Ovary (tissue), 7 donors: ENCODE measurements at regions not wholly inside any gene's neighbourhood (a gene's known extent, or its start where the extent isn't known, plus 50 kb on each side); places are given as distances from the start of the nearest gene placed in this dataset.
"Not testable (repeated sequence)": the region's sequence is repeated elsewhere in the genome, so short reads cannot be mapped to it uniquely, and the experiment has no call there.

Experiments
- DNase-seq, 5 donors: peaks; one replicate each; pipeline ENCODE4 v3.0.0-alpha.2; 2019 to 2020
- H3K27ac ChIP-seq, 2 donors: fragments of 200-600 bp; one replicate each; pipeline versions ENCODE4 v1.5.1 to v1.8.0; 2019 to 2022
- H3K27me3 ChIP-seq: fragments of 200-600 bp; one replicate; pipeline ENCODE4 v1.8.0; 2022
- H3K36me3 ChIP-seq: fragments of 200-600 bp; sonication (generic); one replicate; pipeline ENCODE4 v1.5.1; 2019
- H3K4me1 ChIP-seq: one replicate; pipeline ENCODE4 v1.8.1; 2013; ENCODE audit warnings: mild to moderate bottlenecking, moderate library complexity; ENCODE audit not compliant: insufficient read depth
- H3K4me3 ChIP-seq: fragments of 200-600 bp; sonication (generic); one replicate; pipeline ENCODE4 v1.5.1; 2017
- H3K9me3 ChIP-seq, 2 donors: fragments of 200-600 bp in 1 of 2; sonication (generic) in 1 of 2; one replicate each; pipeline versions ENCODE4 v1.5.1 to v1.8.1; 2013 to 2019; ENCODE audit warnings: mild to moderate bottlenecking in 1 of 2, moderate library complexity in 1 of 2
- CTCF ChIP-seq, 3 donors: fragments of 450-650 bp in 2 of 3; fragments of 200-600 bp in 1 of 3; IDR thresholded peaks; one replicate each; pipeline versions ENCODE4 v1.5.1 to v1.8.0; 2016 to 2022; ENCODE audit warnings: antibody characterized with exemption in 3 of 3, mild to moderate bottlenecking in 1 of 3
- EP300 ChIP-seq: sonication (generic); formaldehyde crosslinking; IDR thresholded peaks from one replicate; pipeline ENCODE4 v1.6.1; 2017; ENCODE audit warnings: antibody characterized with exemption
- POLR2A ChIP-seq: fragments of 450-650 bp; IDR thresholded peaks from one replicate; pipeline ENCODE4 v1.6.1; 2017; ENCODE audit warnings: antibody characterized with exemption, mild to moderate bottlenecking, moderate library complexity
- WGBS, 3 donors: extraction: QIAGEN DNeasy Blood & Tissue Kit in 1 of 3; methylation state at CpG; one replicate each; pipeline versions ENCODE4 v1.1.5 to v1.1.7; 2013 to 2017; 5-methylcytosine and 5-hydroxymethylcytosine counted together
- intact Hi-C, 4 donors: fragments of 100-400 bp; cut with DNase I; formaldehyde crosslinking; loops; one replicate each; pipeline versions ENCODE4 v1.11.0 to v1.15.1; 2022 to 2023
- donor health status: DM: no; HTN: no; CAD: no; lungs with moderate emphysema.
- donor health status: DM: no; HTN: no; CAD: no.
- donor health status: Bipolar disorder and iron deficiency.
- donor health status: DM: no; HTN: no; CAD: no.
- donor health status: DM: yes; HTN: yes; CAD: no.

- TF ChIP-seq POLR2A, result no peak
- no peak for TF ChIP-seq CTCF (IDR thresholded peaks at IDR 0.05)
- TF ChIP-seq EP300, result no peak
- Histone ChIP-seq H3K4me1 (peaks cover 1% of the 10 kb centered on the region), H3K27ac (no peak overlapping the region), H3K36me3 (no peaks in the 10 kb centered on the region), H3K27me3 (no peaks in the 10 kb centered on the region), H3K4me3 (no peak overlapping the region), H3K9me3 (no peaks in the 10 kb centered on the region)
- WGBS, 3 donors, result 47 to 89% (median 86%) methylated on average over 1 of the region's 1 CpG
- DNase-seq, result no peak
- intact Hi-C loops, result no loop called here
Measured at GRCh38 chr15:62517541-62517940, 352.5 kb upstream of the C2CD4B start.

DNA sequence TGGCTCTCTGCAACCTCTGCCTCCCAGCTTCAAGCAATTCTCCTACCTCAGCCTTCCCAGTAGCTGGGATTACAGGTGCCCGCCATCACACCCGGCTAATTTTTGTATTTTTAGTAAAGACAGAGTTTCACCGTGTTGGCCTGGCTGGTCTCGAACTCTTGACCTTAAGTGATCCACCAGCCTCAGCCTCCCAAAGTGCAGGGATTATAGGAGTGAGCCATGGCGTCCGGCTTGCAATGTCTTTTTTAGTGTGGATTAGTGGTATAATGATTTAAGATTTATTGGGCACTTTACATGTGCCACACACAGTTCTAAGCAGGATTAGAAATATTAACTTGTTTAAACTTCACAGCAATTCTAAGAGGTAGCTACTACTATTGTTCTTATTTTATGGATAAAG, 353.6 kb upstream of the C2CD4B start:
- H3K4me1 ChIP-seq, intact Hi-C loops, H3K27me3 ChIP-seq, H3K27ac ChIP-seq, H3K4me3 ChIP-seq, DNase-seq, H3K9me3 ChIP-seq, H3K36me3 ChIP-seq: not testable (repeated sequence)
- WGBS, 3 donors, result 91 to 99% (median 94%) methylated on average over 6 of the region's 6 CpGs

DNA sequence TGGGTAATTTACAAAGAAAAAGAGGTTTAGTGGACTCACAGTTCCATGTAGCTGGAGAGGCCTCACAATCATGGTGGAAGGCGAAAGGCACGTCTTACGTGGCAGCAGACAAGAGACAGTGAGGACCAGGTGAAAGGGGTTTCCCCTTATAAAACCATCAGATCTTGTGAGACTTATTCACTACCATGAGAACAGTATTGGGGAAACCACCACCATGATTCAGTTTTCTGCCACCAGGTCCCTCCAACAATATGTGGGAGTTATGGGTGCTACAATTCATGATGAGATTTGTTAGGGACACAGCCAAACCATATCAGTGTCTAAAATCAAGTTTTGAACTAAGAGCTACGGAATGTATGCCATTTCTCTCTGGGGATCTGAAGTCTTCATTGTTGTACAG, 354.8 kb upstream of the C2CD4B start:
- no peak for TF ChIP-seq EP300
- TF ChIP-seq POLR2A, result no peak
- no peak for TF ChIP-seq CTCF (IDR thresholded peaks at IDR 0.05)
- Histone ChIP-seq H3K36me3 (no peaks in the 10 kb centered on the region), H3K4me3 (no peak overlapping the region), H3K27me3 (no peaks in the 10 kb centered on the region), H3K4me1 (no peaks in the 10 kb centered on the region), H3K27ac (no peak overlapping the region), H3K9me3 (no peaks in the 10 kb centered on the region)
- intact Hi-C loops, result no loop called here
- WGBS, 3 donors, result 71 to 83% (median 74%) methylated on average over 4 of the region's 4 CpGs
- no peak for DNase-seq

DNA sequence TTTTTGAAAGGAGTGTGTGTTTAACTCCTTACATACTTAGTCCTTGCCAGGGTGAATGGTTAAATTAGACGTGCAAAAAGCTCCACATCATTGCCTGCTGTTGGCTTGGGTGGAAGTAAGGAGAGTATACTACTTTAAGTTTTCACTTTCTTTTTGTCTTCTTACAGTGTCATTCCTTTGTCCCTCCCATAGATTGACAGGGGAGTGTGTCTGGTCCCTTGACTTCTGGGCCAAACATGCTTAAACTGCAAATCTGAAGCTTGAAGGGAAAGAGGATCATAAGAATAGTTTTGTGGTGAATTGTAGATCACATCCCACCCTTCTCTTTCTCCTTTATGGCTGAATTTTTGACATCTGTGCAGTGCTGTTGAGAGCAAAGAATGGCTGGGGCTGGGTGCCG, 355.8 kb upstream of the C2CD4B start:
- no peaks in the 10 kb centered on the region for H3K27me3 ChIP-seq
- no peaks in the 10 kb centered on the region for H3K36me3 ChIP-seq
- no peak overlapping the region for H3K27ac ChIP-seq
- no peak for DNase-seq
- intact Hi-C loops, result no loop called here
- H3K4me1 ChIP-seq, result no peaks in the 10 kb centered on the region
- no peak for TF ChIP-seq EP300
- no peak for TF ChIP-seq CTCF (IDR thresholded peaks at IDR 0.05)
- no peak for TF ChIP-seq POLR2A
- 97 to 99% (median 99%) methylated on average over 2 of the region's 2 CpGs for WGBS, 3 donors
- H3K9me3 ChIP-seq, result no peaks in the 10 kb centered on the region
- H3K4me3 ChIP-seq, result no peak overlapping the region

DNA sequence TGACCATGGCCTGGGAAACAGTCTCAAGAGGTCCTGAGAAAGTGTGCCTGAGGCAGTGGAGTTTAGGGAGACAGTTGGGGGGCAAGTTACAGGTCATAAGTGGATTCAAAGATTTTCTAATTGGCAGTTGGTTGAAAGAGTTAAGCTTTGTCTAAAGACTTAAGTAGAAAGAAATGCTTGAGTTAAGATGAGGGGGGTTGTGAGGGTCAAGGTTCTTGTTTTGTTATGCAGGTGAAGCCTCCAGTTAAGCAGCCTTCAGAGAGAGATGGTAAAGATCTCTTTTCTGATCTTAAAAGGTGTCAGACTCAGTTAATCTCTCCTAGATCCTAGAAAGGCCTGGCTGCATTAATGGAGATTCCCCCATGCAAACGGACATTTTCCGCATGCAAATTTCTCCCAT, 356.3 kb upstream of the C2CD4B start:
- Histone ChIP-seq H3K4me1 (no peaks in the 10 kb centered on the region), H3K36me3 (no peaks in the 10 kb centered on the region), H3K27ac (no peak overlapping the region), H3K4me3 (no peak overlapping the region), H3K9me3 (no peaks in the 10 kb centered on the region), H3K27me3 (no peaks in the 10 kb centered on the region)
- no peak for DNase-seq
- intact Hi-C loops, result no loop called here
- no peak for TF ChIP-seq EP300
- TF ChIP-seq CTCF (IDR thresholded peaks at IDR 0.05), result no peak
- TF ChIP-seq POLR2A, result no peak
- 95 to 98% (median 98%) methylated on average over 2 of the region's 2 CpGs for WGBS, 3 donors
